H1 (cell line): ENCODE measurements at regions not wholly inside any gene's neighbourhood (a gene's known extent, or its start where the extent isn't known, plus 50 kb on each side); places are given as distances from the start of the nearest gene placed in this dataset.

ENCODE experiments used
- EZH2 ChIP-seq: fragments of 200-600 bp; sonication (generic); IDR thresholded peaks from 2 replicates; pipeline ENCODE4 v1.7.1; 2012; ENCODE audit warnings: low read depth, mild to moderate bottlenecking, moderate library complexity, low read length, inconsistent platforms; ENCODE audit not compliant: severe bottlenecking
- NANOG ChIP-seq: IDR thresholded peaks from 2 replicates; pipeline ENCODE4 v1.6.1; 2011; ENCODE audit warnings: low read length, low read depth, mild to moderate bottlenecking, inconsistent platforms; ENCODE audit not compliant: insufficient read depth, poor library complexity, severe bottlenecking

DNA sequence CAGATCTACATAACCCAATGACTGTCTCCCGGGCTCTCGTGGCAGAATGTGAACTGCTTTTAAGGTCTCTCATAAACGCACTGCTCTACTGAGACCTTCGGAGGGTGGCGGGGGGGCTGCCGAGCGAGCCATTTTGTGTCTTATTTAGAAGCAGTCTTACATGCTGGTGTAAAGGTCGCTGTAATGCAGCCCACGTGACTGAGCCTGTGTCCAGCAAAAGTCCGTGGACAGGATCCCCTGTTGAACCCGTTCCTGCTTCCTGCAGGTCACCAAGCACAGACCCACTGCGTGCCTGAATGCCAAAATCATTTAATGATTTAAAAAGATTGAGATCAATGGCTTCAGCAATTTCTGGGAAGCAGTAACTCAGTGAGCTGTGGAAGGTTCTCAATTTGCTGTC lies 415.9 kb downstream of the BCOR start (continued):
- TF ChIP-seq EZH2: no peak
- no peak for TF ChIP-seq NANOG
